Endothelial cell of umbilical vein (primary cell): ENCODE measurements at regions not wholly inside any gene's neighbourhood (a gene's known extent, or its start where the extent isn't known, plus 50 kb on each side); places are given as distances from the start of the nearest gene placed in this dataset.

Source experiments
- BruUV-seq: library from RNA; stranded (reverse); fragments of 400-500 nt; replicated peaks from 2 replicates; lab custom pipeline; 2021; lab: Mats Ljungman, UMichigan
- CTCF ChIA-PET: fragments of 300-600, 350-600 bp; sonication (Branson Sonifier 250); formaldehyde crosslinking; loops from one replicate; lab custom pipeline; 2021; ENCODE audit warnings: antibody characterized with exemption, inconsistent platforms; lab: Charles Lee
- POLR2A ChIA-PET: fragments of 300-600, 350-600 bp; sonication (Branson Sonifier 250); formaldehyde crosslinking; loops from one replicate; lab custom pipeline; 2021; ENCODE audit warnings: antibody characterized with exemption, inconsistent platforms; lab: Charles Lee
- DNase-seq: peaks from one replicate; pipeline ENCODE4 v3.0.0-alpha.2; 2011; ENCODE audit warnings: low read depth, low spot score
- FAIRE-seq: peaks from 2 replicates; lab custom pipeline; 2011; peaks lifted over from hg19 to GRCh38; lab: Jason Lieb, UNC
- H2AFZ ChIP-seq: 2 replicates; pipeline ENCODE4 v1.6.0; 2012; ENCODE audit warnings: low read depth, low read length, control low read depth, inconsistent platforms
- H3K27ac ChIP-seq: 2 replicates; pipeline ENCODE4 v1.5.1; 2011; ENCODE audit warnings: low read depth, mild to moderate bottlenecking, control low read depth, low read length, moderate library complexity; ENCODE audit not compliant: insufficient read depth
- H3K27me3 ChIP-seq, 2 experiments: 2 replicates each; pipeline versions ENCODE4 v1.6.0 to v1.6.1; 2011; ENCODE audit warnings: low read length in 2 of 2, mixed read lengths in 1 of 2; ENCODE audit not compliant: control insufficient read depth in 2 of 2, insufficient read depth in 2 of 2
- H3K36me3 ChIP-seq, 2 experiments: 2 replicates in 1 of 2; 3 replicates in 1 of 2; pipeline ENCODE4 v1.5.1; 2011; ENCODE audit warnings: low read length in 2 of 2, mild to moderate bottlenecking in 1 of 2, moderate library complexity in 1 of 2; ENCODE audit not compliant: control insufficient read depth in 2 of 2, insufficient read depth in 2 of 2; ENCODE audit errors: extremely low read depth in 1 of 2
- H3K4me1 ChIP-seq: 3 replicates; pipeline ENCODE4 v1.5.1; 2011; ENCODE audit warnings: mild to moderate bottlenecking, low read length; ENCODE audit not compliant: control insufficient read depth, insufficient read depth; ENCODE audit errors: extremely low read depth
- H3K4me2 ChIP-seq: 2 replicates; pipeline ENCODE4 v1.6.1; 2011; ENCODE audit warnings: low read length, control low read depth, mixed read lengths; ENCODE audit not compliant: insufficient read depth
- H3K4me3 ChIP-seq, 3 experiments: fragments of 200-600 bp in 1 of 3; sonication (generic), shearing (Covaris generic) in 1 of 3; replicated peaks in 1 of 3; 2 replicates each; pipeline ENCODE4 v1.5.1; 2011 to 2016; ENCODE audit warnings: control low read depth in 3 of 3, low read length in 3 of 3, mild to moderate bottlenecking in 2 of 3, inconsistent platforms in 1 of 3, low read depth in 1 of 3, moderate library complexity in 1 of 3; ENCODE audit not compliant: insufficient read depth in 1 of 3
- H3K79me2 ChIP-seq: 2 replicates; pipeline ENCODE4 v1.6.0; 2012; ENCODE audit warnings: low read length, inconsistent platforms; ENCODE audit not compliant: control insufficient read depth, insufficient read depth
- H3K9ac ChIP-seq: replicated peaks from 2 replicates; pipeline ENCODE3; 2011; ENCODE audit warnings: low read length, control low read depth; ENCODE audit not compliant: insufficient read depth; ENCODE audit errors: extremely low read depth
- H3K9me1 ChIP-seq: replicated peaks from 3 replicates; pipeline ENCODE4 v1.6.0; 2011; ENCODE audit warnings: mild to moderate bottlenecking, low read length; ENCODE audit not compliant: control insufficient read depth, insufficient read depth; ENCODE audit errors: extremely low read depth
- H3K9me3 ChIP-seq: replicated peaks from 2 replicates; pipeline ENCODE4 v1.5.1; 2012; ENCODE audit warnings: low read length, inconsistent platforms; ENCODE audit not compliant: control insufficient read depth, insufficient read depth
- H4K20me1 ChIP-seq: replicated peaks from 2 replicates; pipeline ENCODE3; 2011; ENCODE audit warnings: mild to moderate bottlenecking, low read length; ENCODE audit not compliant: control insufficient read depth, insufficient read depth; ENCODE audit errors: extremely low read depth
- CTCF ChIP-seq, 2 donors: IDR thresholded peaks; 1 replicate in 1 of 2; 2 replicates in 1 of 2; pipeline ENCODE4 v1.5.1; 2011; ENCODE audit warnings: low read length in 2 of 2, mild to moderate bottlenecking in 2 of 2, moderate library complexity in 2 of 2, control low read depth in 1 of 2, inconsistent platforms in 1 of 2, low read depth in 1 of 2; ENCODE audit not compliant: insufficient read depth in 1 of 2; ENCODE audit errors: extremely low read depth in 1 of 2
- EZH2 ChIP-seq: IDR thresholded peaks from 2 replicates; pipeline ENCODE4 v1.6.1; 2012; ENCODE audit warnings: borderline replicate concordance, low read depth, mild to moderate bottlenecking, moderate library complexity, low read length, inconsistent platforms; ENCODE audit not compliant: severe bottlenecking
- FOS ChIP-seq: IDR thresholded peaks from 2 replicates; pipeline ENCODE4 v1.6.1; 2011; ENCODE audit warnings: mild to moderate bottlenecking, low read length, moderate library complexity, borderline replicate concordance; ENCODE audit not compliant: insufficient read depth
- GATA2 ChIP-seq: IDR thresholded peaks from 2 replicates; pipeline ENCODE4 v1.7.0; 2011; ENCODE audit warnings: low read depth, mild to moderate bottlenecking, moderate library complexity, mixed read lengths, low read length; ENCODE audit not compliant: insufficient read length, insufficient read depth
- JUN ChIP-seq: IDR thresholded peaks from 2 replicates; pipeline ENCODE4 v1.6.1; 2011; ENCODE audit warnings: borderline replicate concordance, low read depth; ENCODE audit not compliant: insufficient read length, insufficient read depth
- MAX ChIP-seq: IDR thresholded peaks from 2 replicates; pipeline ENCODE4 v1.6.1; 2011; ENCODE audit not compliant: insufficient read depth, insufficient read length
- MYC ChIP-seq: IDR thresholded peaks from one replicate; pipeline ENCODE4 v1.6.1; 2011; ENCODE audit warnings: mild to moderate bottlenecking, low read depth, low read length
- POLR2A ChIP-seq: IDR thresholded peaks from 2 replicates; pipeline ENCODE4 v1.6.1; 2012; ENCODE audit warnings: low read depth, mild to moderate bottlenecking, control low read depth, low read length
- POLR2AphosphoS5 ChIP-seq: IDR thresholded peaks from 2 replicates; pipeline ENCODE4 v1.6.1; 2012; ENCODE audit warnings: low read depth, mild to moderate bottlenecking, control low read depth, low read length, moderate library complexity; ENCODE audit not compliant: insufficient read depth
- dilution Hi-C: fragments of 300-500 bp; cut with MboI; formaldehyde crosslinking; loops from one replicate; pipeline ENCODE4 v1.15.0; 2019; ENCODE audit warnings: low sequenced_read_pairs; ENCODE audit not compliant: extremely low pct_ligation_motif_present
- intact Hi-C: fragments of 100-400 bp; cut with micrococcal nuclease; formaldehyde crosslinking; loops from one replicate; pipeline ENCODE4 v1.10.0; 2022

- H3K36me3 ChIP-seq, result no peaks in the 10 kb centered on the region
- intact Hi-C loops, result no loop called here
- no peaks in the 10 kb centered on the region for H3K4me1 ChIP-seq
- H3K79me2 ChIP-seq, result no peaks in the 10 kb centered on the region
- no peak overlapping the region for H2AFZ ChIP-seq
- H3K9me3 ChIP-seq, result no peaks in the 10 kb centered on the region
- H3K4me3 ChIP-seq, result no peak overlapping the region
- H4K20me1 ChIP-seq, result no peaks in the 10 kb centered on the region
- H3K4me2 ChIP-seq, result no peak overlapping the region
- dilution Hi-C loops, result no loop called here
- CTCF ChIA-PET, result no interaction called here
- TF ChIP-seq FOS (no peak), GATA2 (no peak), POLR2AphosphoS5 (no peak), EZH2 (no peak), POLR2A (no peak), MYC (no peak), MAX (no peak), JUN (no peak), CTCF (IDR thresholded peaks at IDR 0.05; ENCODE audit: extremely low read depth in 1 of 2, insufficient read depth in 1 of 2, low read depth in 1 of 2, low read length in 2 of 2) (no peak)
- DNase-seq, result no peak
- H3K27me3 ChIP-seq, result no peaks in the 10 kb centered on the region
- no peak overlapping the region for H3K27ac ChIP-seq
- no peak overlapping the region for H3K9ac ChIP-seq
- no TSS peak for BruUV-seq
- no peak for FAIRE-seq
- POLR2A ChIA-PET, result interaction anchor here (0.6 kb wide), 1 partner anchor 240 kb away, joined by 3 read pairs; no protein-coding TSS in a partner anchor
- no peaks in the 10 kb centered on the region for H3K9me1 ChIP-seq
These were observed 1507.1 kb downstream of the C4orf33 start for GRCh38 chr4:130603043-130603442.
